ENCODE measurements at regions not wholly inside any gene's neighbourhood (a gene's known extent, or its start where the extent isn't known, plus 50 kb on each side); places are given as distances from the start of the nearest gene placed in this dataset.

DNA sequence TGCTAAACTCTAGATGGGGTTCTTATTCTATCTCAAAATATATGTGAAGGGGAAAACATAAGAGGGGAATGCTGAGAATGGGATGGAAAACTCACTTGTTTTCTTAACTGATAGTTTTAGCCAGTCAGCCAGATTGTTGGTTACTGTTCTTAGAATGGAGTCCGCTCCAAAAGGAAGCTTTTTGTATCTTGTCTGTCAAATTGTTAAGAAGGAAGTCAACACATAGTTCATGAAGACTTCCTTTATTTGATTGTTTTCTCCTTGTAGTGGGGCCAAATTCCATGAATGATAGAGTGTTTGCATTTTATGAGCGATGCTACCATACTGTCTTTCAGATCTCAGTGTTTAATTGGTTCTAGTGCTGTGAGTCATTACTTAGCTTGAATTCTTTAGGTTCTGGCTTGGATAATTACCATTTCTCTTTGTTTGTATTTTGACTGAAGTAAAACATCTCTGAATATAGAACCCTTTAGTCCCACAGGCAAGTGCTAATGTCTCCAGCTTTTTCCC, 98.3 kb upstream of the GOT2 start:
- CTCF ChIA-PET (ENCODE audit: low intra/inter-chr PET ratio, low total read pairs): no interaction called here
- intact Hi-C loops (cut with micrococcal nuclease; ENCODE audit: unreplicated experiment): no loop called here
- Histone ChIP-seq H3K4me3 (replicated peaks in 1 of 3; ENCODE audit: insufficient read depth in 1 of 3, low read depth in 2 of 3, low read length in 3 of 3) (no peak overlapping the region), H3K36me3 (replicated peaks in 1 of 2; ENCODE audit: control insufficient read depth in 1 of 2, insufficient read depth in 2 of 2, low read length in 2 of 2) (no peaks in the 10 kb centered on the region), H3K4me2 (ENCODE audit: low read depth, low read length) (no peak overlapping the region), H2AFZ (ENCODE audit: low read length) (no peak overlapping the region), H3K4me1 (ENCODE audit: insufficient read depth, low read length) (no peaks in the 10 kb centered on the region), H3K79me2 (ENCODE audit: insufficient read depth, low read length) (no peaks in the 10 kb centered on the region), H3K9ac (ENCODE audit: insufficient read depth, low read depth, low read length) (no peak overlapping the region), H3K9me3 (ENCODE audit: low read length) (no peaks in the 10 kb centered on the region), H3K27me3 (ENCODE audit: control insufficient read depth in 1 of 2, insufficient read depth in 2 of 2, low read length in 2 of 2) (no peaks in the 10 kb centered on the region), H3K27ac (ENCODE audit: extremely low read length, insufficient read depth, low read length) (no peak overlapping the region), H4K20me1 (ENCODE audit: insufficient read depth, low read length) (no peaks in the 10 kb centered on the region)
- FAIRE-seq (no peak), ATAC-seq (no peak), DNase-seq (ENCODE audit: low spot score) (no peak)
- no TSS peak for BruUV-seq (replicated peaks)
- POLR2A ChIA-PET: no interaction called here
- 47% methylated on average over 2 of the region's 2 CpGs for WGBS (ENCODE audit: low lambda C conversion rate)
- TF ChIP-seq, protein P1, sequence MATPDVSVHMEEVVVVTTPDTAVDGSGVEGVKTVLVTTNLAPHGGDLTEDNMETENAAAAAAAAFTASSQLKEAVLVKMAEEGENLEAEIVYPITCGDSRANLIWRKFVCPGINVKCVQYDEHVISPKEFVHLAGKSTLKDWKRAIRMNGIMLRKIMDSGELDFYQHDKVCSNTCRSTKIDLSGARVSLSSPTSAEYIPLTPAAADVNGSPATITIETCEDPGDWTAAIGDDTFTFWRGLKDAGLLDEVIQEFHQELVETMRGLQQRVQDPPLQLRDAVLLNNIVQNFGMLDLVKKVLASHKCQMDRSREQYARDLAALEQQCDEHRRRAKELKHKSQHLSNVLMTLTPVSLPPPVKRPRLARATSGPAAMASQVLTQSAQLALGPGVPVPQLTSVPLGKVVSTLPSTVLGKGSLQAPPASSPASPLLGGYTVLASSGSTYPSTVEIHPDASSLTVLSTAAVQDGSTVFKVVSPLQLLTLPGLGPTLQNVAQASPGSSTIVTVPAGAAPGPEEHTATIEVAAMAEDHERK (CRISPR knock-in tag; IDR thresholded peaks at IDR 0.05; ENCODE audit: low read depth): no peak
- TF ChIP-seq ZFP36 (IDR thresholded peaks at IDR 0.05; ENCODE audit: borderline replicate concordance, low read depth, low read length, partially characterized antibody) (no peak), TCF7 (IDR thresholded peaks at IDR 0.05; ENCODE audit: low read depth) (no peak), KDM5B (CRISPR knock-in tag; IDR thresholded peaks at IDR 0.05; ENCODE audit: borderline replicate concordance) (no peak), ZBTB21 (CRISPR knock-in tag; IDR thresholded peaks at IDR 0.05) (no peak), MAF1 (CRISPR knock-in tag; IDR thresholded peaks at IDR 0.05; ENCODE audit: borderline replicate concordance) (no peak), ZNF605 (CRISPR knock-in tag; IDR thresholded peaks at IDR 0.05) (no peak), ISX (CRISPR knock-in tag; conservative IDR thresholded peaks at IDR 0.05) (no peak), NFIC (IDR thresholded peaks at IDR 0.05; ENCODE audit: low read length) (no peak), ZNF343 (CRISPR knock-in tag; IDR thresholded peaks at IDR 0.05) (no peak), ZFX (CRISPR knock-in tag; IDR thresholded peaks at IDR 0.05; ENCODE audit: low read depth) (no peak), MXI1 (IDR thresholded peaks at IDR 0.05; ENCODE audit: borderline replicate concordance, low read depth, low read length) (no peak), KDM6A (CRISPR knock-in tag; IDR thresholded peaks at IDR 0.05; ENCODE audit: low read depth) (no peak)
- TF ChIP-seq, protein P2, sequence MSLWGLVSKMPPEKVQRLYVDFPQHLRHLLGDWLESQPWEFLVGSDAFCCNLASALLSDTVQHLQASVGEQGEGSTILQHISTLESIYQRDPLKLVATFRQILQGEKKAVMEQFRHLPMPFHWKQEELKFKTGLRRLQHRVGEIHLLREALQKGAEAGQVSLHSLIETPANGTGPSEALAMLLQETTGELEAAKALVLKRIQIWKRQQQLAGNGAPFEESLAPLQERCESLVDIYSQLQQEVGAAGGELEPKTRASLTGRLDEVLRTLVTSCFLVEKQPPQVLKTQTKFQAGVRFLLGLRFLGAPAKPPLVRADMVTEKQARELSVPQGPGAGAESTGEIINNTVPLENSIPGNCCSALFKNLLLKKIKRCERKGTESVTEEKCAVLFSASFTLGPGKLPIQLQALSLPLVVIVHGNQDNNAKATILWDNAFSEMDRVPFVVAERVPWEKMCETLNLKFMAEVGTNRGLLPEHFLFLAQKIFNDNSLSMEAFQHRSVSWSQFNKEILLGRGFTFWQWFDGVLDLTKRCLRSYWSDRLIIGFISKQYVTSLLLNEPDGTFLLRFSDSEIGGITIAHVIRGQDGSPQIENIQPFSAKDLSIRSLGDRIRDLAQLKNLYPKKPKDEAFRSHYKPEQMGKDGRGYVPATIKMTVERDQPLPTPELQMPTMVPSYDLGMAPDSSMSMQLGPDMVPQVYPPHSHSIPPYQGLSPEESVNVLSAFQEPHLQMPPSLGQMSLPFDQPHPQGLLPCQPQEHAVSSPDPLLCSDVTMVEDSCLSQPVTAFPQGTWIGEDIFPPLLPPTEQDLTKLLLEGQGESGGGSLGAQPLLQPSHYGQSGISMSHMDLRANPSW (CRISPR knock-in tag; IDR thresholded peaks at IDR 0.05; ENCODE audit: borderline replicate concordance): no peak
- TF ChIP-seq, protein P3, sequence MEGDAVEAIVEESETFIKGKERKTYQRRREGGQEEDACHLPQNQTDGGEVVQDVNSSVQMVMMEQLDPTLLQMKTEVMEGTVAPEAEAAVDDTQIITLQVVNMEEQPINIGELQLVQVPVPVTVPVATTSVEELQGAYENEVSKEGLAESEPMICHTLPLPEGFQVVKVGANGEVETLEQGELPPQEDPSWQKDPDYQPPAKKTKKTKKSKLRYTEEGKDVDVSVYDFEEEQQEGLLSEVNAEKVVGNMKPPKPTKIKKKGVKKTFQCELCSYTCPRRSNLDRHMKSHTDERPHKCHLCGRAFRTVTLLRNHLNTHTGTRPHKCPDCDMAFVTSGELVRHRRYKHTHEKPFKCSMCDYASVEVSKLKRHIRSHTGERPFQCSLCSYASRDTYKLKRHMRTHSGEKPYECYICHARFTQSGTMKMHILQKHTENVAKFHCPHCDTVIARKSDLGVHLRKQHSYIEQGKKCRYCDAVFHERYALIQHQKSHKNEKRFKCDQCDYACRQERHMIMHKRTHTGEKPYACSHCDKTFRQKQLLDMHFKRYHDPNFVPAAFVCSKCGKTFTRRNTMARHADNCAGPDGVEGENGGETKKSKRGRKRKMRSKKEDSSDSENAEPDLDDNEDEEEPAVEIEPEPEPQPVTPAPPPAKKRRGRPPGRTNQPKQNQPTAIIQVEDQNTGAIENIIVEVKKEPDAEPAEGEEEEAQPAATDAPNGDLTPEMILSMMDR (CRISPR knock-in tag; IDR thresholded peaks at IDR 0.05): no peak
- in situ Hi-C loops (cut with HindIII; ENCODE audit: extremely low pct_ligation_motif_present, low pct_unique_long_range_greater_than_20kb): no loop called here

Data from HepG2 (cell line).